ENCODE measurements at regions not wholly inside any gene's neighbourhood (a gene's known extent, or its start where the extent isn't known, plus 50 kb on each side); places are given as distances from the start of the nearest gene placed in this dataset.

DNA sequence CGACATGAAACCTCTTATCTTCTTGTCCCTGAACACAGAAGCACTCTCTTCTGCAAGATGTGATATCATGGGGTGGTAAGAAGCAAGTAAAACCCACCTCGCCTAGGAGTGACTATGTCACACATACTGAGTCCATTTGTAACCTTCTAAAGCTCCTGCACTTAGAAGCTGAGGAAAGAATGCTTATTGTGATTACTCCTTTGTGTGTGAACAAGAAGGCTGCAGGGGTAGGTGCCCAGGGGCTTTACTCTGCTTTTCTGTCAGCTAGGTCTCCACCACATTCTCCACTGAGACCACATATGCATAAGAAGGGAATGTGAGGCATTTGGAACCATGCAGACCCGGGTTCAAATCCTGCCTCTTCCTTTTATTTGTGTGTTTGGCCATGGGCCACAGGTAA lies 144.3 kb downstream of the DMRTA2 start:
- TF ChIP-seq EZH2 (IDR thresholded peaks at IDR 0.05; ENCODE audit: low read length), result no peak
- TF ChIP-seq, protein P1, sequence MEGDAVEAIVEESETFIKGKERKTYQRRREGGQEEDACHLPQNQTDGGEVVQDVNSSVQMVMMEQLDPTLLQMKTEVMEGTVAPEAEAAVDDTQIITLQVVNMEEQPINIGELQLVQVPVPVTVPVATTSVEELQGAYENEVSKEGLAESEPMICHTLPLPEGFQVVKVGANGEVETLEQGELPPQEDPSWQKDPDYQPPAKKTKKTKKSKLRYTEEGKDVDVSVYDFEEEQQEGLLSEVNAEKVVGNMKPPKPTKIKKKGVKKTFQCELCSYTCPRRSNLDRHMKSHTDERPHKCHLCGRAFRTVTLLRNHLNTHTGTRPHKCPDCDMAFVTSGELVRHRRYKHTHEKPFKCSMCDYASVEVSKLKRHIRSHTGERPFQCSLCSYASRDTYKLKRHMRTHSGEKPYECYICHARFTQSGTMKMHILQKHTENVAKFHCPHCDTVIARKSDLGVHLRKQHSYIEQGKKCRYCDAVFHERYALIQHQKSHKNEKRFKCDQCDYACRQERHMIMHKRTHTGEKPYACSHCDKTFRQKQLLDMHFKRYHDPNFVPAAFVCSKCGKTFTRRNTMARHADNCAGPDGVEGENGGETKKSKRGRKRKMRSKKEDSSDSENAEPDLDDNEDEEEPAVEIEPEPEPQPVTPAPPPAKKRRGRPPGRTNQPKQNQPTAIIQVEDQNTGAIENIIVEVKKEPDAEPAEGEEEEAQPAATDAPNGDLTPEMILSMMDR (optimal IDR thresholded peaks at IDR 0.05 in 1 of 3, IDR thresholded peaks at IDR 0.05 in 1 of 3, conservative IDR thresholded peaks at IDR 0.05 in 1 of 3; ENCODE audit: extremely low read depth in 1 of 3, insufficient read depth in 2 of 3, low read length in 3 of 3), result no peak
- dilution Hi-C loops (cut with MboI; ENCODE audit: extremely low pct_ligation_motif_present, low sequenced_read_pairs), result no loop called here

DNA sequence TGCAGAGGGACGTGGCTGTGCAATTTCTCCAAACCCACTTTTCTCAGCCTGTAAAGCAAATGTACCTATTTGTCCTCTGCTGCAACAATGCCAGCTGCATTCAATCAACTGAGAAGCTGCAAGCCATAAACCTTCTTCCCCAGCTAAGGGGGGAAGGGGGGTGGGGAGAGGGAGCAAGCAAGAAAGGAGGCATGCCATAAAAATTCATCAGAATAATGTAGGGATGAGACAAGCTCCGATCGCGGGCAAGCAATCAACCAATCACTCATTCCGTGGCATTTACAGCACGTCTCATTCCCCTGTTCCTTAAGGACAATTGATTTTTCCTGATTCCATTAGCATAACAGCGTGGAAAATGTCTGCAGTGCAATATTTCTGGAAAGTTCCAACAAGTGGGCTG lies 144.8 kb downstream of the DMRTA2 start:
- Histone ChIP-seq H3K9me3 (ENCODE audit: control insufficient read depth, low read depth, low read length) (no peaks in the 10 kb centered on the region), H3K27ac (ENCODE audit: control insufficient read depth, insufficient read depth, low read length) (no peak overlapping the region), H3K36me3 (ENCODE audit: control insufficient read depth in 2 of 2, extremely low read depth in 1 of 2, insufficient read depth in 2 of 2, low read length in 2 of 2) (no peaks in the 10 kb centered on the region), H3K27me3 (ENCODE audit: control insufficient read depth, extremely low read depth, insufficient read depth, low read length) (no peaks in the 10 kb centered on the region), H3K9ac (ENCODE audit: control insufficient read depth, extremely low read depth, insufficient read depth, low read length) (no peak overlapping the region), H3K9me1 (ENCODE audit: control insufficient read depth, extremely low read depth, insufficient read depth, low read length) (no peaks in the 10 kb centered on the region), H4K20me1 (ENCODE audit: control insufficient read depth, extremely low read depth, insufficient read depth, low read length) (no peaks in the 10 kb centered on the region), H3K4me3 (ENCODE audit: control insufficient read depth in 2 of 3, extremely low read depth in 1 of 3, insufficient read depth in 2 of 3, low read depth in 1 of 3, low read length in 3 of 3) (no peak overlapping the region), H2AFZ (ENCODE audit: control insufficient read depth, low read length) (no peak overlapping the region), H3K4me2 (ENCODE audit: control insufficient read depth, extremely low read depth, insufficient read depth, low read depth, low read length) (no peak overlapping the region), H3K79me2 (ENCODE audit: control insufficient read depth, insufficient read depth, low read length) (no peaks in the 10 kb centered on the region), H3K4me1 (ENCODE audit: control insufficient read depth, extremely low read depth, insufficient read depth, low read length) (no peaks in the 10 kb centered on the region)
- DNase-seq (ENCODE audit: low read depth, low spot score), result no peak
- TF ChIP-seq, protein P1 (optimal IDR thresholded peaks at IDR 0.05 in 1 of 3, IDR thresholded peaks at IDR 0.05 in 1 of 3, conservative IDR thresholded peaks at IDR 0.05 in 1 of 3; ENCODE audit: extremely low read depth in 1 of 3, insufficient read depth in 2 of 3, low read length in 3 of 3), result no peak
- TF ChIP-seq EZH2 (IDR thresholded peaks at IDR 0.05; ENCODE audit: low read length), result no peak
- dilution Hi-C loops (cut with MboI; ENCODE audit: extremely low pct_ligation_motif_present, low sequenced_read_pairs), result no loop called here
- no peak for FAIRE-seq

More for the DNA sequence above, 144.3 kb downstream of the DMRTA2 start:
- FAIRE-seq (no peak), DNase-seq (ENCODE audit: low read depth, low spot score) (no peak)
- Histone ChIP-seq H2AFZ (ENCODE audit: control insufficient read depth, low read length) (no peak overlapping the region), H3K4me2 (ENCODE audit: control insufficient read depth, extremely low read depth, insufficient read depth, low read depth, low read length) (no peak overlapping the region), H3K27me3 (ENCODE audit: control insufficient read depth, extremely low read depth, insufficient read depth, low read length) (no peaks in the 10 kb centered on the region), H3K9ac (ENCODE audit: control insufficient read depth, extremely low read depth, insufficient read depth, low read length) (no peak overlapping the region), H4K20me1 (ENCODE audit: control insufficient read depth, extremely low read depth, insufficient read depth, low read length) (no peaks in the 10 kb centered on the region), H3K9me1 (ENCODE audit: control insufficient read depth, extremely low read depth, insufficient read depth, low read length) (no peaks in the 10 kb centered on the region), H3K79me2 (ENCODE audit: control insufficient read depth, insufficient read depth, low read length) (no peaks in the 10 kb centered on the region), H3K4me3 (ENCODE audit: control insufficient read depth in 2 of 3, extremely low read depth in 1 of 3, insufficient read depth in 2 of 3, low read depth in 1 of 3, low read length in 3 of 3) (no peak overlapping the region), H3K9me3 (ENCODE audit: control insufficient read depth, low read depth, low read length) (no peaks in the 10 kb centered on the region), H3K4me1 (ENCODE audit: control insufficient read depth, extremely low read depth, insufficient read depth, low read length) (no peaks in the 10 kb centered on the region), H3K36me3 (ENCODE audit: control insufficient read depth in 2 of 2, extremely low read depth in 1 of 2, insufficient read depth in 2 of 2, low read length in 2 of 2) (no peaks in the 10 kb centered on the region), H3K27ac (ENCODE audit: control insufficient read depth, insufficient read depth, low read length) (no peak overlapping the region)

All from keratinocyte (primary cell).